Suprapubic skin (tissue), 3 donors: ENCODE measurements at regions not wholly inside any gene's neighbourhood (a gene's known extent, or its start where the extent isn't known, plus 50 kb on each side); places are given as distances from the start of the nearest gene placed in this dataset.

Experiments used
- EP300 ChIP-seq: sonication (generic); formaldehyde crosslinking; IDR thresholded peaks from one replicate; pipeline ENCODE4 v1.6.1; 2017; ENCODE audit warnings: antibody characterized with exemption
- POLR2A ChIP-seq, 2 donors: fragments of 450-650 bp; IDR thresholded peaks; one replicate each; pipeline ENCODE4 v1.6.1; 2017; ENCODE audit warnings: antibody characterized with exemption in 2 of 2, mild to moderate bottlenecking in 2 of 2, moderate library complexity in 2 of 2
- TF ChIP-seq, protein P1 (sequence below), 2 donors: fragments of 200-600 bp in 1 of 2; fragments of 450-650 bp in 1 of 2; sonication (generic) in 1 of 2; IDR thresholded peaks; one replicate each; pipeline ENCODE4 v1.5.1; 2016 to 2019; ENCODE audit warnings: antibody characterized with exemption in 2 of 2, mild to moderate bottlenecking in 1 of 2, moderate library complexity in 1 of 2

GRCh38 chr2:67854798-67855197, 208.0 kb downstream of the C1D start:
- TF ChIP-seq, protein P1, sequence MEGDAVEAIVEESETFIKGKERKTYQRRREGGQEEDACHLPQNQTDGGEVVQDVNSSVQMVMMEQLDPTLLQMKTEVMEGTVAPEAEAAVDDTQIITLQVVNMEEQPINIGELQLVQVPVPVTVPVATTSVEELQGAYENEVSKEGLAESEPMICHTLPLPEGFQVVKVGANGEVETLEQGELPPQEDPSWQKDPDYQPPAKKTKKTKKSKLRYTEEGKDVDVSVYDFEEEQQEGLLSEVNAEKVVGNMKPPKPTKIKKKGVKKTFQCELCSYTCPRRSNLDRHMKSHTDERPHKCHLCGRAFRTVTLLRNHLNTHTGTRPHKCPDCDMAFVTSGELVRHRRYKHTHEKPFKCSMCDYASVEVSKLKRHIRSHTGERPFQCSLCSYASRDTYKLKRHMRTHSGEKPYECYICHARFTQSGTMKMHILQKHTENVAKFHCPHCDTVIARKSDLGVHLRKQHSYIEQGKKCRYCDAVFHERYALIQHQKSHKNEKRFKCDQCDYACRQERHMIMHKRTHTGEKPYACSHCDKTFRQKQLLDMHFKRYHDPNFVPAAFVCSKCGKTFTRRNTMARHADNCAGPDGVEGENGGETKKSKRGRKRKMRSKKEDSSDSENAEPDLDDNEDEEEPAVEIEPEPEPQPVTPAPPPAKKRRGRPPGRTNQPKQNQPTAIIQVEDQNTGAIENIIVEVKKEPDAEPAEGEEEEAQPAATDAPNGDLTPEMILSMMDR (IDR thresholded peaks at IDR 0.05): no peak
- TF ChIP-seq POLR2A (IDR thresholded peaks at IDR 0.05) (no peak), EP300 (no peak)
